ENCODE measurements at regions not wholly inside any gene's neighbourhood (a gene's known extent, or its start where the extent isn't known, plus 50 kb on each side); places are given as distances from the start of the nearest gene placed in this dataset.

DNA sequence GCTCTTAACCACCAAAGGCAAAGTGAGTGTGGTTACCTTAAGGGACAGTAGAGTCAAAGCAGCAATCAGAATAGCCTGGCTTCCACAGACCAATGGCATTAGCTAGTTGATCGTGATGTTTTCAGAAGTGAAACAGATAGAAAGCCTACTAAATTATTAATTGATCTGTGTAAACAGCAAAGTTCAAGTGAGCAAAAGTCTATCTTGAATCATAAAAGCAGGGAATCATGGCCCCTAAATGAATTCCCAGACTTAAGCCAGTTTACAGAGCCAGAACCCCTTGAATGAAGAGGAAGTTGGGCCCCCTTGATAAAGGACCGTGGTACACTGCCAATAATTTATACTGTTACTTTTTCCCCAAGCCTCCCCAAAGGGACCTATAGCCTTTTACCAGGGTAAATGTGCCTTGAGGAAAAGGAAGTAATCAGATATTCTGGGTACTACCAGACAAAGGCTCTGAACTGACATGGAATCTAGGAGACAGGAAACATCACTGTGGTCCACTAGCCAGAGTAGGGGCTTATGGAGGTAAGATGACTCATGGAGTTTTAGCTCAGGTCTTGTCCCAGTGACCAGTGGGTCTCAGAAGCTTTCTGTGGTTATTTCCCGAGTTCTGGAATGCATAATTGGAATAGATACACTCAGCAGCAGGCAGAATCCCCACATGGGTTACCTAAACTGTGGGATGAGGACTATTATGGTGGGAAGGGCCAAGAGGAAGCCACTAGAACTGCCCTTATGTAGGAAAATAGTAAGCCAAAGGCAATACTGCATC is 317.5 kb downstream of the CD83 start:
- Mint-ChIP-seq H3K9me3 (peaks cover 6% of the 10 kb centered on the region; the same call in 1 of the 2 replicates), H3K27me3 (ENCODE audit: low read depth) (no peaks in the 10 kb centered on the region), H3K4me1 (peaks cover 38% of the 10 kb centered on the region), H3K36me3 (no peaks in the 10 kb centered on the region), H3K27ac (no peak overlapping the region), H3K4me3 (no peak overlapping the region)
- no peak for DNase-seq (ENCODE audit: low spot score)
- TF ChIP-seq ZNF396 (CRISPR knock-in tag; IDR thresholded peaks at IDR 0.05; ENCODE audit: borderline replicate concordance): no peak
- TF ChIP-seq EMX1 (CRISPR knock-in tag; IDR thresholded peaks at IDR 0.05): no peak
- no peak for TF ChIP-seq ZNF425 (CRISPR knock-in tag; conservative IDR thresholded peaks at IDR 0.05)
- no peak for TF ChIP-seq SMAD3 (CRISPR knock-in tag; IDR thresholded peaks at IDR 0.05; ENCODE audit: borderline replicate concordance)
- TF ChIP-seq, protein P1, sequence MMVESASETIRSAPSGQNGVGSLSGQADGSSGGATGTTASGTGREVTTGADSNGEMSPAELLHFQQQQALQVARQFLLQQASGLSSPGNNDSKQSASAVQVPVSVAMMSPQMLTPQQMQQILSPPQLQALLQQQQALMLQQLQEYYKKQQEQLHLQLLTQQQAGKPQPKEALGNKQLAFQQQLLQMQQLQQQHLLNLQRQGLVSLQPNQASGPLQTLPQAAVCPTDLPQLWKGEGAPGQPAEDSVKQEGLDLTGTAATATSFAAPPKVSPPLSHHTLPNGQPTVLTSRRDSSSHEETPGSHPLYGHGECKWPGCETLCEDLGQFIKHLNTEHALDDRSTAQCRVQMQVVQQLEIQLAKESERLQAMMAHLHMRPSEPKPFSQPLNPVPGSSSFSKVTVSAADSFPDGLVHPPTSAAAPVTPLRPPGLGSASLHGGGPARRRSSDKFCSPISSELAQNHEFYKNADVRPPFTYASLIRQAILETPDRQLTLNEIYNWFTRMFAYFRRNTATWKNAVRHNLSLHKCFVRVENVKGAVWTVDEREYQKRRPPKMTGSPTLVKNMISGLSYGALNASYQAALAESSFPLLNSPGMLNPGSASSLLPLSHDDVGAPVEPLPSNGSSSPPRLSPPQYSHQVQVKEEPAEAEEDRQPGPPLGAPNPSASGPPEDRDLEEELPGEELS (CRISPR knock-in tag; IDR thresholded peaks at IDR 0.05): no peak
- no peak for TF ChIP-seq OVOL2 (CRISPR knock-in tag; IDR thresholded peaks at IDR 0.05; ENCODE audit: borderline replicate concordance)
- TF ChIP-seq, protein P2, sequence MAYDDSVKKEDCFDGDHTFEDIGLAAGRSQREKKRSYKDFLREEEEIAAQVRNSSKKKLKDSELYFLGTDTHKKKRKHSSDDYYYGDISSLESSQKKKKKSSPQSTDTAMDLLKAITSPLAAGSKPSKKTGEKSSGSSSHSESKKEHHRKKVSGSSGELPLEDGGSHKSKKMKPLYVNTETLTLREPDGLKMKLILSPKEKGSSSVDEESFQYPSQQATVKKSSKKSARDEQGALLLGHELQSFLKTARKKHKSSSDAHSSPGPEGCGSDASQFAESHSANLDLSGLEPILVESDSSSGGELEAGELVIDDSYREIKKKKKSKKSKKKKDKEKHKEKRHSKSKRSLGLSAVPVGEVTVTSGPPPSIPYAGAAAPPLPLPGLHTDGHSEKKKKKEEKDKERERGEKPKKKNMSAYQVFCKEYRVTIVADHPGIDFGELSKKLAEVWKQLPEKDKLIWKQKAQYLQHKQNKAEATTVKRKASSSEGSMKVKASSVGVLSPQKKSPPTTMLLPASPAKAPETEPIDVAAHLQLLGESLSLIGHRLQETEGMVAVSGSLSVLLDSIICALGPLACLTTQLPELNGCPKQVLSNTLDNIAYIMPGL (CRISPR knock-in tag; IDR thresholded peaks at IDR 0.05): no peak
- TF ChIP-seq, protein P3, sequence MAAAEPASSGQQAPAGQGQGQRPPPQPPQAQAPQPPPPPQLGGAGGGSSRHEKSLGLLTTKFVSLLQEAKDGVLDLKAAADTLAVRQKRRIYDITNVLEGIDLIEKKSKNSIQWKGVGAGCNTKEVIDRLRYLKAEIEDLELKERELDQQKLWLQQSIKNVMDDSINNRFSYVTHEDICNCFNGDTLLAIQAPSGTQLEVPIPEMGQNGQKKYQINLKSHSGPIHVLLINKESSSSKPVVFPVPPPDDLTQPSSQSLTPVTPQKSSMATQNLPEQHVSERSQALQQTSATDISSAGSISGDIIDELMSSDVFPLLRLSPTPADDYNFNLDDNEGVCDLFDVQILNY (CRISPR knock-in tag; IDR thresholded peaks at IDR 0.05): no peak
- TF ChIP-seq ZNF281 (CRISPR knock-in tag; IDR thresholded peaks at IDR 0.05): no peak
- no peak for TF ChIP-seq ATF1 (CRISPR knock-in tag; IDR thresholded peaks at IDR 0.05)
- TF ChIP-seq NFE2L1 (CRISPR knock-in tag; IDR thresholded peaks at IDR 0.05): no peak
- TF ChIP-seq, protein P4, sequence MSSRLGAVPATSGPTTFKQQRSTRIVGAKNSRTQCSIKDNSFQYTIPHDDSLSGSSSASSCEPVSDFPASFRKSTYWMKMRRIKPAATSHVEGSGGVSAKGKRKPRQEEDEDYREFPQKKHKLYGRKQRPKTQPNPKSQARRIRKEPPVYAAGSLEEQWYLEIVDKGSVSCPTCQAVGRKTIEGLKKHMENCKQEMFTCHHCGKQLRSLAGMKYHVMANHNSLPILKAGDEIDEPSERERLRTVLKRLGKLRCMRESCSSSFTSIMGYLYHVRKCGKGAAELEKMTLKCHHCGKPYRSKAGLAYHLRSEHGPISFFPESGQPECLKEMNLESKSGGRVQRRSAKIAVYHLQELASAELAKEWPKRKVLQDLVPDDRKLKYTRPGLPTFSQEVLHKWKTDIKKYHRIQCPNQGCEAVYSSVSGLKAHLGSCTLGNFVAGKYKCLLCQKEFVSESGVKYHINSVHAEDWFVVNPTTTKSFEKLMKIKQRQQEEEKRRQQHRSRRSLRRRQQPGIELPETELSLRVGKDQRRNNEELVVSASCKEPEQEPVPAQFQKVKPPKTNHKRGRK (CRISPR knock-in tag; IDR thresholded peaks at IDR 0.05; ENCODE audit: borderline replicate concordance): no peak
- no peak for TF ChIP-seq CBFB (CRISPR knock-in tag; IDR thresholded peaks at IDR 0.05; ENCODE audit: low read depth)
- TF ChIP-seq, protein P5, sequence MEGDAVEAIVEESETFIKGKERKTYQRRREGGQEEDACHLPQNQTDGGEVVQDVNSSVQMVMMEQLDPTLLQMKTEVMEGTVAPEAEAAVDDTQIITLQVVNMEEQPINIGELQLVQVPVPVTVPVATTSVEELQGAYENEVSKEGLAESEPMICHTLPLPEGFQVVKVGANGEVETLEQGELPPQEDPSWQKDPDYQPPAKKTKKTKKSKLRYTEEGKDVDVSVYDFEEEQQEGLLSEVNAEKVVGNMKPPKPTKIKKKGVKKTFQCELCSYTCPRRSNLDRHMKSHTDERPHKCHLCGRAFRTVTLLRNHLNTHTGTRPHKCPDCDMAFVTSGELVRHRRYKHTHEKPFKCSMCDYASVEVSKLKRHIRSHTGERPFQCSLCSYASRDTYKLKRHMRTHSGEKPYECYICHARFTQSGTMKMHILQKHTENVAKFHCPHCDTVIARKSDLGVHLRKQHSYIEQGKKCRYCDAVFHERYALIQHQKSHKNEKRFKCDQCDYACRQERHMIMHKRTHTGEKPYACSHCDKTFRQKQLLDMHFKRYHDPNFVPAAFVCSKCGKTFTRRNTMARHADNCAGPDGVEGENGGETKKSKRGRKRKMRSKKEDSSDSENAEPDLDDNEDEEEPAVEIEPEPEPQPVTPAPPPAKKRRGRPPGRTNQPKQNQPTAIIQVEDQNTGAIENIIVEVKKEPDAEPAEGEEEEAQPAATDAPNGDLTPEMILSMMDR (IDR thresholded peaks at IDR 0.05): no peak
- ChIA-PET CTCF (no interaction called here), POLR2A (no interaction called here)
- no peak for ATAC-seq
